Esophagus (tissue), 2 donors: ENCODE measurements at regions not wholly inside any gene's neighbourhood (a gene's known extent, or its start where the extent isn't known, plus 50 kb on each side); places are given as distances from the start of the nearest gene placed in this dataset.
"Not testable (repeated sequence)": the region's sequence is repeated elsewhere in the genome, so short reads cannot be mapped to it uniquely, and the experiment has no call there.

ENCODE experiments used
- H3K27ac ChIP-seq, 2 donors: one replicate each; pipeline ENCODE4 v1.5.1; 2013; ENCODE audit warnings: low read depth in 2 of 2, mild to moderate bottlenecking in 2 of 2, inconsistent platforms in 1 of 2, low read length in 1 of 2, moderate library complexity in 1 of 2
- H3K27me3 ChIP-seq, 2 donors: one replicate each; pipeline ENCODE4 v1.6.1; 2013; ENCODE audit warnings: low read length in 2 of 2, control low read depth in 1 of 2, mild to moderate bottlenecking in 1 of 2; ENCODE audit not compliant: insufficient read depth in 2 of 2, control insufficient read depth in 1 of 2
- H3K36me3 ChIP-seq, 2 donors: one replicate each; pipeline ENCODE4 v1.6.1; 2013; ENCODE audit warnings: low read length in 1 of 2; ENCODE audit not compliant: control insufficient read depth in 2 of 2, insufficient read depth in 2 of 2
- H3K4me1 ChIP-seq, 2 donors: one replicate each; pipeline ENCODE4 v1.6.1; 2013; ENCODE audit warnings: low read length in 1 of 2; ENCODE audit not compliant: control insufficient read depth in 2 of 2, insufficient read depth in 2 of 2
- H3K4me3 ChIP-seq, 2 donors: one replicate each; pipeline ENCODE4 v1.5.1; 2013; ENCODE audit warnings: low read length in 2 of 2, mild to moderate bottlenecking in 2 of 2, low read depth in 1 of 2, moderate library complexity in 1 of 2
- H3K9me3 ChIP-seq, 2 donors: one replicate each; pipeline ENCODE4 v1.6.1; 2013; ENCODE audit warnings: mild to moderate bottlenecking in 2 of 2, low read depth in 1 of 2, low read length in 1 of 2, moderate library complexity in 1 of 2; ENCODE audit not compliant: control insufficient read depth in 2 of 2, insufficient read depth in 1 of 2
- WGBS, 2 donors: extraction: QIAGEN DNeasy Blood & Tissue Kit; methylation state at CpG; one replicate each; pipeline ENCODE4 v1.1.7; 2013; 5-methylcytosine and 5-hydroxymethylcytosine counted together
- donor health status: healthy with polysubstance abuse.
- donor health status: Bipolar disorder and iron deficiency.

GRCh38 chr4:179066254-179066653 is 1624.0 kb upstream of the AGA start:
- 88 to 94% methylated on average over 12 of the region's 12 CpGs for WGBS, 2 donors
- H3K4me1 ChIP-seq, H3K27ac ChIP-seq, H3K36me3 ChIP-seq, H3K9me3 ChIP-seq, H3K4me3 ChIP-seq, H3K27me3 ChIP-seq: not testable (repeated sequence)

GRCh38 chr4:179071131-179071530 is 1628.9 kb upstream of the AGA start:
- Histone ChIP-seq H3K4me3 (no peak overlapping the region), H3K4me1 (no peaks in the 10 kb centered on the region), H3K27me3 (no peaks in the 10 kb centered on the region), H3K9me3 (no peaks in the 10 kb centered on the region), H3K27ac (no peak overlapping the region), H3K36me3 (no peaks in the 10 kb centered on the region)
- 58 to 70% methylated on average over 2 of the region's 2 CpGs for WGBS, 2 donors

GRCh38 chr4:179076865-179077264 is 1634.6 kb upstream of the AGA start:
- no peaks in the 10 kb centered on the region for H3K36me3 ChIP-seq
- no peak overlapping the region for H3K27ac ChIP-seq
- WGBS, 2 donors = 90 to 92% methylated on average over 14 of the region's 14 CpGs
- H3K4me3 ChIP-seq = no peak overlapping the region
- no peaks in the 10 kb centered on the region for H3K9me3 ChIP-seq
- no peaks in the 10 kb centered on the region for H3K27me3 ChIP-seq
- no peaks in the 10 kb centered on the region for H3K4me1 ChIP-seq

DNA sequence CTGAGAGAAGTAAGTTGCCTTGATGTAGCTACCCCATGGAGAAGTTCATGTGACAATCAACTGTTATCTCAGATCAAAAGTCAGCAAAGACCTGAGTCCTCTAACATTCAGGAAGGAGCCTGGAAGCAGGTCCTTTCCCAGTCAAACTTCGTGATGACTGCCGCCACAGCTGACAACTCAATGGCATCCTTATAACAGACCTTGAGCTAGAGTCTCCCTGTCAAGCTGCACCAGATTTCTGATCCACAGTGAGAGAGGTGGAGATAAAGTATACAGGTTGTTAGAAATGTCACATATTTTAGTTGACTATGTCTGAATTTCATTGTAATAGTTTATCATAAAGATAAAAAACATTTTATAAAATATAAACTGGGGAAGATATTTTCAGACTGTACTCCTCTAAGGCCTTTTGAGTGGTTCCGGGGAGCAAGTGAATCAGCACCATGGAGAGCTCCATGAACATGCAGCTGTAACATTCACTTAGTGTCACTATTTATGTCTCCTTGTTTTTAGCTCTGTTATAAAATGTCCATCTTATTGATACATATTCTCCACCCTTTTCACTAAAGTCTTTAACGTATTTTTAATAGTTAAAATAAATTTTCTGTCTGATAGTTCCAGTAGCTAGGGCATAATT is 1653.5 kb upstream of the AGA start:
- no peaks in the 10 kb centered on the region for H3K27me3 ChIP-seq
- 24% methylated on average over 4 of the region's 4 CpGs for WGBS, 2 donors

DNA sequence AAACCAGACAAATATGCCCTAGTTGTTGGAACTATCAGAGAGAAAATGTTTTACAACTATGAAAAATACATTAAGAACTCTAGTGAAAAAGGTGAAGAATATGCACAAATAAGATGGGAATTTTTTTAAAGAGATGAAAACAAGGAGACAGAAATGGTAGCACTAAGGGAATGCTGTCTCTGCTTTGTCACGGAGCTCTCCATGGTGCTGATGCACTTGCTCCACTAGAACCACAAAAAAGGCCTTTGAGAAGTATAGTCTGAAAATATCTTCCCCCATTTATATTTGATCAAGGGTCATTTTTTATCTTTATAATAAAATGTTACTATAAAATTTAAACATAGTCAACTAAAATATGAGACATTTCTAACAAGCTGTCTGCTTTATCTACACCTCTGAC is 1655.5 kb upstream of the AGA start:
- H3K27ac ChIP-seq = no peak overlapping the region
- no peaks in the 10 kb centered on the region for H3K36me3 ChIP-seq
- no peaks in the 10 kb centered on the region for H3K27me3 ChIP-seq
- no peaks in the 10 kb centered on the region for H3K4me1 ChIP-seq
- H3K9me3 ChIP-seq = peaks cover 0 to 3% of the 10 kb centered on the region in 2 donors
- WGBS, 2 donors = 7 to 8% methylated on average over 1 of the region's 1 CpG
- no peak overlapping the region for H3K4me3 ChIP-seq

More for the DNA sequence above, 1653.5 kb upstream of the AGA start:
- H3K27ac ChIP-seq = no peak overlapping the region
- H3K9me3 ChIP-seq = peaks cover 0 to 3% of the 10 kb centered on the region in 2 donors
- no peaks in the 10 kb centered on the region for H3K36me3 ChIP-seq
- H3K4me1 ChIP-seq = no peaks in the 10 kb centered on the region
- no peak overlapping the region for H3K4me3 ChIP-seq

- no peaks in the 10 kb centered on the region for H3K27me3 ChIP-seq
- WGBS, 2 donors = 78 to 80% methylated on average over 2 of the region's 2 CpGs
- H3K9me3 ChIP-seq = no peaks in the 10 kb centered on the region
- no peak overlapping the region for H3K4me3 ChIP-seq
- no peak overlapping the region for H3K27ac ChIP-seq
- H3K36me3 ChIP-seq = no peaks in the 10 kb centered on the region
- no peaks in the 10 kb centered on the region for H3K4me1 ChIP-seq
Observed at GRCh38 chr4:179110356-179110755, 1668.1 kb upstream of the AGA start.

- WGBS, 2 donors = 90 to 95% methylated on average over 2 of the region's 2 CpGs
- Histone ChIP-seq H3K4me3 (no peak overlapping the region), H3K27ac (no peak overlapping the region), H3K9me3 (no peaks in the 10 kb centered on the region), H3K36me3 (no peaks in the 10 kb centered on the region), H3K4me1 (no peaks in the 10 kb centered on the region), H3K27me3 (no peaks in the 10 kb centered on the region)
Observed at GRCh38 chr4:179110816-179111215, 1668.6 kb upstream of the AGA start.

GRCh38 chr4:179112441-179113170 is 1670.4 kb upstream of the AGA start:
- Histone ChIP-seq H3K27me3 (no peaks in the 10 kb centered on the region), H3K27ac (no peak overlapping the region), H3K4me3 (no peak overlapping the region), H3K9me3 (no peaks in the 10 kb centered on the region), H3K36me3 (no peaks in the 10 kb centered on the region), H3K4me1 (no peaks in the 10 kb centered on the region)
- 56 to 60% methylated on average over 5 of the region's 5 CpGs for WGBS, 2 donors

DNA sequence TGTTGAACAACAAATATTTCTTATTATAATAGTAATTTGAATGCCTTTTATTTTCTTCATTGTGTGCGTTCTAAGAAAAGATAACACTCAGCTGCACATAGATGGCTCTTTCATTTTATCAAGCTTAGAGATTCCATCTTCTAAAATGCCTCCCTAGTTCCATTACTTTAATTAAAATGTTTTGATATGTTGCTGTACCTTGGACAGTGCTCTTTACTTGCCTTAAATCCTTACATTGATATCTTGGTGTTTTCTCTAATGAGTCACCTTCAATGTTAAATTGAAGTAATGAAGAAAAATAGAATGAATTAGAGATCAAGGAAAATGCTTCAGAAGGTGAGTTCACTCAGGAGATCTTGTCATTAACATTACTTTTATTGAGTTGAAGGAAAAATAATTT is 1672.4 kb upstream of the AGA start:
- Histone ChIP-seq H3K27ac (no peak overlapping the region), H3K27me3 (no peaks in the 10 kb centered on the region), H3K4me1 (no peaks in the 10 kb centered on the region), H3K4me3 (no peak overlapping the region), H3K36me3 (no peaks in the 10 kb centered on the region), H3K9me3 (no peaks in the 10 kb centered on the region)
- 89 to 91% methylated on average over 1 of the region's 1 CpG for WGBS, 2 donors

DNA sequence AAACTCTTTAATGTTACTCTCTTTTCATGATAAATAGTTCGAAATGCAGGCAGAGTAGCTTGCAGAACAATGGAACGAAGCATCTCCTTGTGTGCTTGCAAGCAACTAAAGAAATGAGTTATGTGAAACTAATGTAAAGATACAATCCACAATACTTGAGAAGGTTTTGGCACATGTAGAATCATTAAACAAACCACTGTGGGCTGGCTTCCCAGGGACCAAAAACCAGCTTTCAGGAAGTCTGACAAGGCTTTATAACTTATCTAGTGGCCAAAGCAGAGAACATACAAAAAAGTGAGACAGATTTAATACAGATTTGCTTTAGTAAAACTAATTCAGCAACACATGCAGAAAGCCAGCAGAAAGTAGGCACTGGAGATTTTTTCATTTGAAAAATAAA is 1673.8 kb upstream of the AGA start:
- no peak overlapping the region for H3K27ac ChIP-seq
- H3K36me3 ChIP-seq = no peaks in the 10 kb centered on the region
- H3K4me1 ChIP-seq = no peaks in the 10 kb centered on the region
- 45 to 56% methylated on average over 2 of the region's 2 CpGs for WGBS, 2 donors
- H3K9me3 ChIP-seq = no peaks in the 10 kb centered on the region
- H3K27me3 ChIP-seq = no peaks in the 10 kb centered on the region
- no peak overlapping the region for H3K4me3 ChIP-seq
